ENCODE measurements at regions not wholly inside any gene's neighbourhood (a gene's known extent, or its start where the extent isn't known, plus 50 kb on each side); places are given as distances from the start of the nearest gene placed in this dataset.
"Not testable (repeated sequence)": the region's sequence is repeated elsewhere in the genome, so short reads cannot be mapped to it uniquely, and the experiment has no call there.

DNA sequence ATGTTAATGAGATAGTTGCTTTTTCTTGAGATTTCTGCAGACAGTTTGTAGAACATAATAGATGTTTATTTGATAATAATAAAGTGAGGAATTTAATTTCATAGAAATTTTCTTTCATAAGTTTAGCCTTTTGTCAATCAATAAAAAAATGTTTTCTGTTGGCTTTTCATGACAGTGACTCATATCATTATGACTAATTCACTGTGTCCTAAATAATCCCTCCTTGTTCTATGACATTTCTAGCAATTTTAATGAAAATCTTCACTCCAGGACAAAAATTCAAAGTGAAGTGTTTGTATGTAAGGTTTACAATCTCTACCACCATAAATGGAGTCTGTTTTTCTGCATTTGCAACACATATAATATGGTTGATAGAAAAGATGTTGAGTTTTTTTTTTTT, 109.9 kb downstream of the UTRN start:
- no peak for DNase-seq

DNA sequence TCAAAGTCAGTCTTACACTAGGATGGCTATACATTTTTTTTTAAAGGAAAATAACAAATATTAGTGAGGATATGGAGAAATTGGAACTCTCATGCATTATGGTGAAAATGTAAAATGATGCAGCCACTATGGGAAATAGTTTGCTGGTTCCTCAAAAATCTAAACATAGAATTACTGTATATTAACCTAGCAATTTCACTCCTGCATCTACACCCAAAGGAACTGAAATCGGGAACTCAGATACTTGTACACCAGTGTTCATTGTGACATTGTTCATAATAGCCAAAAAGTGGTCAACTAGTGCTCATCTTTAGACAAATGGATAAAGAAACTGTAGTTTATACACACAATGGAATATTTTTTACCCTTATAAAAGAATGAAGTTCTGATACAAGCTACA, 110.7 kb downstream of the UTRN start:
- DNase-seq: no peak

- no peak for DNase-seq
Measured at GRCh38 chr6:144397141-144397540, 112.0 kb downstream of the UTRN start.

DNA sequence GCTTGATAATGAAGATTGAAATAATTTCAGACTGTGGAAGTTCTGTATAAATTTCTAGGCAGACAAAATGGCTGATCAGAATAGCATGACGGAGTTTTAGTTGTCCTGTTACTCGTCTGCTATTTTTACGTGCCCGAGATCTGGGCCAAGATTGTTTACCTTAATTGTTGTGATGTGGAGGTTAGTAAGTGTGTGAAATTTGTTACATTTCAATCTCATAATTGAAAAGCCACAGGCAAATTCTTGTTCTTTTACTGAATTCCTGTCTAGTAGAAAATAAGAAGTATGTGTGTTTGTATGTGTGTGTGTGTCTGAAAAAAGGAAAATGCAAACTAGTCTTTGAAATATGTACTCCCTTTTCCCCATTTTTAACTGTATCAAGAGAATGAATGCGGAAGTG, 115.2 kb downstream of the UTRN start:
- DNase-seq: no peak

DNA sequence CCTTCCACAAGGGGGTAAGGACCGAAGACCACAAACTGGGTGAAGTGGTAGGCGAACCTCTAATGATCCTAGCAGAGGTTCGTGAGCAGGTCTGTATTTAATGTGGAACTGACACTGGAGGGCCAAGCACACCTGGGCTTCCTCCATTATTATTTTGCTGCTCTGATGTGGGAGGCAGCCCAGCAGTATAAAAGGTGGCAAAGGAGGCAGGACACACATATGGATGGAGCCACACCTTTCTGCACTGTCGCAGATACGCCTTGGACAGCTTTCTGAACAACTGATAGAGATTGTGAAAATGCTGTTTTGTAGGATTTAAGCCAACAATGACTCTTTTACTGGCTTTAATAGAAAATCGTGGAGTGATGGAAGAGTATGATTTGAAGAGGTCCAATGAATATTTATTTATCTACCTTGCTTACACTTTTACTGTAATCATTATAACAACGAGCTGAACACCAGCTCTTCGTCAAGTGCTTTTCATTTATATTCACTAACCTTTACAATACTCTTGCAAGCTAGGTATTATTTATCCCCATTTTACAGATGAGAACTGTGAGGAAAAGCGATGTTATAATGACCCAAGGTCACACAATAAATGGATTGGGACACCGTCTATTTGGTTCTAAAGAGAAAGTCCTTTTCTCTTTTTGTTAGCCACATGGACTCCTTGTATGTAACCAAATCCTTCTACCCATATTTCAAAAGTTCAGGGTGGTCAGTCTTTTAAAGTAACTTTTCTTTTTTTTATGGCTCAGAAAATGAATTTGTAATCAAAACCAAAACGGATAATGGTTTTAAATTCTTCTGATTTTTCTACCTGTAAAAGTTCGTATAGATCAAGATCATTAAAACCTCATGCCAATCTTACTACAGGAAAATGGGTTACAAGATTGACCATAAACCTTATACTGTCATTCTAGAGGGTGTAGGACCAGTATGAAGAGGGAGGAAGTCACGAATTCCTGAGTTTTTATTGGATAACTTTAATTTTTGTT, 116.9 kb downstream of the UTRN start:
- DNase-seq: no peak

GRCh38 chr6:144402750-144403149, 117.6 kb downstream of the UTRN start:
- DNase-seq: no peak

- no peak for DNase-seq
Measured at GRCh38 chr6:144405163-144405562, 120.0 kb downstream of the UTRN start.

DNA sequence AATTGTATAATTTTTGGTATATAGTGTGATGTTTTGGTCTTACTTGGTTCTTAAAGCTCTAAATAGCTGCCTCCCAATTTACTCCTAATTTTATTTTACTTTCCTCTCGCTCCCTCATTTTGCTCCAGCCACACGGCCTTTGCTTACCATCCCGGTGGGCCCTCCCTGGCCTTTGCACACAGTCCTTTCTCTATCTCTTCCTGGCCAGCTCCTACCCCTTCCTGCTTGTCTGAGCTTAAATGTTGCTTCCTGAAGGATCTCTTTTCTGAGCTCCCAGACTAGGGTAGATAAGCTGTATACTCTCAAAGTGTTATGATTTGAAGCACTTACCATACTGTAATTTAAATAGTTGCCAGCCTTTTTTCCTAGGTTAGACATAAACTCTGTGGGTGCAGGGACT, 121.7 kb downstream of the UTRN start:
- no peak for DNase-seq

DNA sequence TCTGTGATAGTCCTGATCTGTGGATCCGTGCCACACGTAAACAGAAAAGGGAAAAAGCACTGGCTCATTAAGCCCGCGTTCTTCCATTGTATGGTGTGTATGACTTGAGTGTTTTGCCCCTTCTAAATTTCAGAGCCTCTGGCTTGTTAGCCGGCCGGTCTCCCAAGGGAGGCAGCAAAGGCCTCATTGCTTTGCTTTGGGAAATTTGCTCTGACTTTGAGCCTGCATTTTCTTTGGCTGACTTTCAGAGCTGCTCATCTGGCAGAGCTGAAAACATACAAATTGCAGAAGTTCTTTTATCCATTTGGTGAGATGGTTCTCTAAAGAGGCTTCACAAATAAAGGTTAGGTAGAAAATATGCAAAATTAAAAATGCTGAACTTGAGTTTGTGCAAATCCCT, 123.0 kb downstream of the UTRN start:
- no peak for DNase-seq

GRCh38 chr6:144410059-144410458, 124.9 kb downstream of the UTRN start:
- no peak for DNase-seq

DNA sequence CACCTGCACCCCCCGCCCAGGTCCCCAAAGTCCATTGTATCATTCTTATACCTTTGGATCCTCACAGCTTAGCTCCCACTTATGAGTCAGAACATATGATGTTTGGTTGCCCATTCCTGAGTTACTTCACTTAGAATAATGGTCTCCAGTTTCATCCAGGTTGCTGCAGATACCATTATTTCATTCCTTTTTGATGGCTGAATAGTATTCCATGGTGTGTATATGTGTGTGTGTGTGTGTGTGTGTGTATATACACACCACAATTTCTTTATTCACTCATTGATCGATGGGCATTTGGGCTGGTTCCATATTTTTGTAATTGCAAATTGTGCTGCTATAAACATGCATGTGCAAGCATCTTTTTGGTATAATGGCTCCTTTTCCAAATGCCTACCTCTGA, 125.4 kb downstream of the UTRN start:
- DNase-seq: not testable (repeated sequence)

DNA sequence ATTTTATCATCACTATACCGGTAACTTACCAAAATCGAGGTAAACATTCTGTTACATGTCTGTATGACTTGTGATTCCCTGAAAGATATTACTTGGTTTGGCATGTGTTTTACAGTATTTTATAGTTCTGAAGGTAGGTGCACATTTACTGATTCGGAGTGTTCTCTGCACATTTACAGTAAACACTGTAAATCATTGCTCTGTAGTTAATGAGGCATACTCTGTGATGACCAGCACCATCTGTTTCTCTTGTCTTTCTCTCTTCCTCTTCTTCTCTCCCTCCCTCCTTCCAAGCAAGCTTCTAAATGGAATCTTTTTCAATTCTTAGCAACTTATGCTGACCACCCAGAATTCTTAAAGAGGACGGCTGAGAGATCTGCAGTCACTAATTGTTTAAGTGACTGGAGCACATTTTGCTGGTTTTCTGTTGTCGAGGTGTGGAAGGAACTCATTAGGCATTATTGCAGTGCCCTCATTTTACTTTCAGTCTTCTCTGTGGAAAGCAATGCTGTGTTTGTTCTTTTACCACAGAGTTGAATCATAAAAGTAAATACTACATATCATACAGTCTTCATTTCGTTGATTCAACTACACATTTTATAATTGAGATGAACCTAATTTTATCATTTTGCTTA, 126.5 kb downstream of the UTRN start:
- no peak for DNase-seq

DNA sequence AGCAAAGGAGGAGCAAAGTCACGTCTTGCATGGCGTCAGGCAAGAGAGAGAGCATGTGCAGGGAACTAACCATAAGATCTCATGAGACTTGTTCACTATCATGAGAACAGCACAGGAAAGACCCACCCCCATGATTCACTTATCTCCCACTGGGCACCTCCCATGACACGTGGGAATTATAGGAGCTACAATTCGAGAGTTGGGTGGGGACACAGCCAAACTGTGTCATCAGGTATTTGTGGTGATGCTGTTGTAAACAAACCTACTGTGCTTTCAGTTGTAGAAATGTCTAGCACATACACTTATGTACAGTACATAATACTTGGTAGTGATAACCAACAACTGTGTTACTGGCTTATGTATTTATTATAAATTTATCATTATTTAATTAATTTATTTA, 128.3 kb downstream of the UTRN start:
- DNase-seq: no peak

GRCh38 chr6:144415014-144415413, 129.9 kb downstream of the UTRN start:
- DNase-seq: no peak

DNA sequence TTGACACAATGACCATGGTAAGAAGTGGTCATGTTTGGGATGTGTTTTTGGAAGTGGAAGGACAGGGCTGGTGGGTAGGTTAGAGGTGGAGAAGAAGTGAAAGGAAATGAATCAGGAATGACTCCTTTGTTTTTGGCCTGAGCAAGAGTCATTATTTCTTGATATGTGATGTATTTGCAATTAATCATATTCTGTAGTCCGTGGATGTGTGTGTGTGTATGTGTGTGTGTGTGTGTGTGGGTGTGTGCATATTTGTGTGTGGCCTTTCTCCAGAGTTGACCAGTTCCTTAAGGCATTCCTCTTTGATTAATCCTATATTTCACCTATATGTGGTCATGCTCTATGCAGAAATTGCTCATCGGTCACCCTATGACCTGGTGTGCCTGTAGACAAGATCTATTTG, 130.7 kb downstream of the UTRN start:
- no peak for DNase-seq

GRCh38 chr6:144416244-144416643, 131.1 kb downstream of the UTRN start:
- DNase-seq: no peak

GRCh38 chr6:144416773-144417172, 131.6 kb downstream of the UTRN start:
- no peak for DNase-seq

- no peak for DNase-seq
Measured at GRCh38 chr6:144417681-144418080, 132.5 kb downstream of the UTRN start.

DNA sequence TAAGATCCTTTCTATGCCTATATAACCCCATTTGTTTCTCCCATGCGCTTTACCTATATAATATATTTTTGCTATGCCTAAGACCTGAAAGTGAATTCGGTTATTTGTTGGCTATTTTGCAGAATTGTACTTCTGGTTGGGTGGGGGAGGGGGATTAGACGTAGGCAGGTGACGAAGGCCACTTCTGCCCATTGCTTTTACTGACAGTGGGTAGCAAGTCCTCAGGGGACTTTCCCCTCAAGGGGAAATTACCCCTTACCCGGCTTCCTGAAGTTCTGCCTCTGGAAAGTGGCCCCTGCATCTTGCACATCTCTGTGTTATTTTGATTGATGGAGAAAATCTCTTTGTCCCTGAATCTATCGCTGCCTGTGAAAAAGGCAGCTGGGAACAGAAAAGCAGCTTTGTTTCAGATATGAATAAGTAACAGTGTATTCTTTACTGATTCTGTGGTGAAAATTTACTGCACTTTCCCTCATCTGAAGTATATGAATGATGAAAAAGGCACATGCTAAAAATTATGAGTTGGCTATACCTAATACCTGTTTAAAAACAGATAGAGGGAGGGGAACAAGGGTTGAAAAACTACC, 133.9 kb downstream of the UTRN start:
- no peak for DNase-seq

DNA sequence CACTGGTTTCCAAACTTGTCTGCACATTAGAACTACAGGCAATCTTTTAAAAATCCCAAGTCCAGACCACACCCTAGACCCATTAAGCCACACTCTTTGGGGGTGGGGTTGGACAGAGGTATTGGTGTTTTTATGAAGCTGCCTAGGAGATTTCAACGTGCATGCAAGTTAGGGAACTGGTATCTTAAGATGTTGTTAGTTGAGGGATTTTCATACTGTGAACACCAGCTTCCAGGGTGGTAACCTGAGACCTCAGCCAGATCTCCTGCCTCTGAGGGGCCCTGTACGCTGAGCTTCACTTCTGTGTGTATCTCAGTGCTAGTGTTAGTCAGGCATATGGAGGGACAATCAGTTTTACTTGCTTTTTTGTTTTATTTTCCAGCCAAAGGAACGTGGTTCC, 138.0 kb downstream of the UTRN start:
- no peak for DNase-seq

GRCh38 chr6:144429753-144430152, 144.6 kb downstream of the UTRN start:
- no peak for DNase-seq

- DNase-seq: not testable (repeated sequence)
Measured at GRCh38 chr6:144433446-144433845, 148.3 kb downstream of the UTRN start.

Data from right lung (tissue), 2 donors.